ENCODE measurements at regions not wholly inside any gene's neighbourhood (a gene's known extent, or its start where the extent isn't known, plus 50 kb on each side); places are given as distances from the start of the nearest gene placed in this dataset.
"Not testable (repeated sequence)": the region's sequence is repeated elsewhere in the genome, so short reads cannot be mapped to it uniquely, and the experiment has no call there.

- DNase-seq (ENCODE audit: low spot score): not testable (repeated sequence)
These were observed 667.1 kb downstream of the PRIM2 start for GRCh38 chr6:57984575-57984974.

DNA sequence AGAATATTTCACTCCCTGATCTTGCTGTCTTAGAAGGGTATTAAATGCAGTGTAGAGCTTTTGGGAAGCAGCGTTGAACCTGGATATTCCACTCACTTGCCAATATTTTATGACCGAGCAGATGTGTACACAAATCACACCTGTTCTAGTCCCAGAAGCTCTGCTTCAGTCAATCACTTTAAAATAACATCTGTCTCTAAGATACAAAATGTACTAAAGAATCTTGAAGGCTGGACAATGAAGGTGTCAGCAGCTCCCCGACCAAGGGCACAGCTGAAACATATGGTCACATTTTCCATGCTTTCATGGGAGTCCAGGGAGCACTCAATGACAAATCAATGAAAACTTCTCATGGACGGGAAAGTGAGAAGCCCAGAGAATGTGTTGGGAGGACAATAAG is 668.3 kb downstream of the PRIM2 start:
- not testable (repeated sequence) for DNase-seq (ENCODE audit: low spot score)

DNA sequence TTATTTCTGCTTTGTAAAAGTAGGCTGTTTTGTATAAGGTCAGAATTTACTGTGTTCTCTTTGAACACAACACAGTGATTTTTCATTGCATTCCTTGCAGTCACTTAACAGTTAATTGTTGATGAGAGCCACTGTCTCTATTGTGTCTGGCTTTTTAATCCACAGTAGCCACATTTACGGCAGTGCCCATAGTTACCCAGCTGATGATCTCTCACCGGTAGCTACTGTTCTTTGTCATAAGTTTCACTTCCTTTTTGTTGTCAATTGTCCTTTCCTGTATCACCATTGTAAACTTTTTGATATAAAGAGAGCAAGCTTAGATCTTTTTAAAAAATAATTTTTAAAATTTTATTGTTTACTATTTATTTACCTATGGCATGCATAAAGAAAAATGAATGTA is 669.2 kb downstream of the PRIM2 start:
- not testable (repeated sequence) for DNase-seq (ENCODE audit: low spot score)

- DNase-seq (ENCODE audit: low spot score): not testable (repeated sequence)
These were observed 672.2 kb downstream of the PRIM2 start for GRCh38 chr6:57989520-57990080.

GRCh38 chr6:57998858-57999619 is 681.6 kb downstream of the PRIM2 start:
- not testable (repeated sequence) for DNase-seq (ENCODE audit: low spot score)

DNA sequence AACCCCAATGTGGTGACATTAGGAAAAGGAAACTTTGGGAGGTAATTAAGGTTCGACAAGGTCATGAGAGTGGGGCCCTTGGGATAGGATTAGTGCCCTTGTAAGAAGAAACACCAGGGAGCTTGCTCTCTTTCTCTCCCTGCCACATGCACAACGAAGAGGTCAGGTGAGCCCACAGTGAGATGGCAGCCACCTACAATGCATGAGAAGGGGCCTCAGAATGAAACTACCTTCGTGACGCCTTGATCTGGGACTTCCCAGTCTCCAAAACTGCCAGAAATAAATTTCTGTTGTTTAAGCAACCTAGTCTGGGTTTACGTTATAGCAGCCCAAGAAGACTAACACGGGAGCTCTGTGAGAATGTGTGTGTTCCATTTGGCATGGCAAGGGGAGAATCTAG is 682.8 kb downstream of the PRIM2 start:
- not testable (repeated sequence) for DNase-seq (ENCODE audit: low spot score)

DNA sequence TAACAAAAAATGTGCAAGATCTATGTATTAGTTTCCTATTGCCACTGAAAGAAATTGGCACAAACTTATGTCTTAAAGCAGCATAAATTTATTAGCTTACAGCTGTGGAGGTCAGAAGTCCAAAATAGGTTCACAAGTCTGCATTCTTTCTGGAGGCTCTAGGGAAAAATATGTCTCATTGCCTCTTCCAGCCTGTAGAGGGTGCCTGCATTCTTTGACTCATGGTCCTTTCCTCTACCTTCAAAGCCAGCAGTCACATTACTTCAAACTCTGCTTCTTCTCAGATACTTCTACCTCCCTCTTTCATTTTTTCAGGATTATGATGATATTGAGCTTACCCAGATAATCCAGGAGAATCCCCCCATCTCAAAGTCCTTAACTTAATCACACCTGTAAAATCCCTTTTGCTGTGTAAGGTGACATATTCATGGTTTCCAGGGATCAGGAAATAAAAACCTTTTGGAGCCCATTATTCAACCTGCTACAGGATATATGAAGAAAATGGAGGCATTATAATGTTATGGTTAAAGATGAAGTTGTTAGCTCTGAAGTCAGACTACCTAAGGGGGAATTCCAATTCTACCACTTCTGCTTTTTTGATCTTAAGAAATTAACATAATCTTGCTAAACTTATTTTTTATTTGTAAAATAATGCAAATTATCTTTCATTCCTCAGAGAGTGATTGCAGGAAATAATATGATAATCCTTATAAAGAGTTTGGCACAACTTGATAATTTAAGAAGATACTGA is 686.2 kb downstream of the PRIM2 start:
- DNase-seq (ENCODE audit: low spot score): not testable (repeated sequence)

GRCh38 chr6:58007334-58008000 is 690.0 kb downstream of the PRIM2 start:
- not testable (repeated sequence) for DNase-seq (ENCODE audit: low spot score)

DNA sequence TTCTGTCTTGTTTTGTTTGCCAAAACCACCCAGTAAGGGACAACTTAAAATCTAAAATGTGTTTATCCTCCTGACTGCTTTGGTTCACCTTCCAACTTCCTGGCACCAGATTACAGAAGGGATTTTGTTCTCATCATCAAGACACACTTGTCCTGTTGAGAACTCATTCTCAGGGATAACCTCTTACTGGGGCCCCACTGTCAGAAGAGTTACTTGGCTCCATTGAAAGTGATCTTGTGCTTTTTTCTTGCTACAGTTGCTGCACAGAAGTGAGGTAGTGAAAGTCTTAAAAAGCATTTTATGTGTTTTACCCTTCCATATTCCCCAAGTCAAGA is 690.5 kb downstream of the PRIM2 start:
- not testable (repeated sequence) for DNase-seq (ENCODE audit: low spot score)

GRCh38 chr6:58011954-58012600 is 694.6 kb downstream of the PRIM2 start:
- not testable (repeated sequence) for DNase-seq (ENCODE audit: low spot score)

GRCh38 chr6:58016614-58017013 is 699.2 kb downstream of the PRIM2 start:
- not testable (repeated sequence) for DNase-seq (ENCODE audit: low spot score)

DNA sequence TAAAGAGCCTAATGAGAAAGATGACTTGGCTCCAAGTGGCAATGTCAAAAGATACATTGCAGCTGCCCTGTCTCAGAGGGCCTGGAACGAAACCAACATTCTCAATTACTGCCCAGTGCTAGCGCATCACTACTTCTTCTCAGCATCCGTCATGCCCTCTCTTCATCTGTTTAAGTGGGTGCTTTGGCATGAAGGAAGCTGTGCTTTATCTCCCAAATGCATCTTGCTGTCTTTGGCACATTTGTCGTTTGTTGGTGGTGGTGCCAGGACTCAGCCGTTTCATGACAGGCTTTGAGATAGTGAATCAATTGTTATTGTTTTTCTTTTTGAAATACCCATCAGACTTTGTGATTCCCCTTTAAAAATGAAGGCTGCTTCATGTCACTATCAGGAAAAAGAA is 710.8 kb downstream of the PRIM2 start:
- not testable (repeated sequence) for DNase-seq (ENCODE audit: low spot score)

GRCh38 chr6:58038213-58038612 is 720.8 kb downstream of the PRIM2 start:
- DNase-seq (ENCODE audit: low spot score): not testable (repeated sequence)

DNA sequence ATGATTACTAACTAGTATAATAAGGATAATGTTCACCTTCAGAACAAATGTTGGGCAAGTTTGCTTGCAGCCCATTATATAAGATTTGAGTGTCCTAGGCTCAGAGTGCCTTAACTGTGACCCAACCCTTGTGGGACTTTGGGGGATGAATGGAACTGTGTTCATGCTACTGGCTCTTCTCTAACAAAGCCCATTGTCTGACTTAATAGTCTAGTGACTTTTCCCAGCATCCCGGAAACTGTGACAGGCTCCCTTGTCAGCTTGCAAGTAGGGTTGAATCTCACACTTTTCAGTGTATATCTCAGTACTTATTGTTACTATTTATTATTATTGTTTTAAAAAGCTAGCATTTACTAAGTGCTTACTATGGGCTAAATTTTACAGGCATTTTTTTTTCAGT is 729.2 kb downstream of the PRIM2 start:
- DNase-seq (ENCODE audit: low spot score): not testable (repeated sequence)

- not testable (repeated sequence) for DNase-seq (ENCODE audit: low spot score)
These were observed 730.0 kb downstream of the PRIM2 start for GRCh38 chr6:58047389-58047788.

- not testable (repeated sequence) for DNase-seq (ENCODE audit: low spot score)
These were observed 730.4 kb downstream of the PRIM2 start for GRCh38 chr6:58047865-58048264.

GRCh38 chr6:58055465-58056176 is 738.2 kb downstream of the PRIM2 start:
- not testable (repeated sequence) for DNase-seq (ENCODE audit: low spot score)

GRCh38 chr6:58059701-58060100 is 742.3 kb downstream of the PRIM2 start:
- DNase-seq (ENCODE audit: low spot score): not testable (repeated sequence)

- DNase-seq (ENCODE audit: low spot score): not testable (repeated sequence)
These were observed 746.1 kb downstream of the PRIM2 start for GRCh38 chr6:58063542-58063941.

- DNase-seq (ENCODE audit: low spot score): not testable (repeated sequence)
These were observed 750.6 kb downstream of the PRIM2 start for GRCh38 chr6:58067867-58068548.

GRCh38 chr6:58073263-58073662 is 755.8 kb downstream of the PRIM2 start:
- DNase-seq (ENCODE audit: low spot score): no peak
